HG03095 (cell line): ENCODE measurements at regions not wholly inside any gene's neighbourhood (a gene's known extent, or its start where the extent isn't known, plus 50 kb on each side); places are given as distances from the start of the nearest gene placed in this dataset.

Experiments
- ATAC-seq: cut with Tn5 transposase; IDR thresholded peaks from one replicate; pipeline ENCODE4 v1.9.1; 2021; ENCODE audit warnings: moderate library complexity; ENCODE audit not compliant: unreplicated experiment

GRCh38 chrX:9189286-9189685, 155.4 kb upstream of the FAM9B start:
- ATAC-seq: no peak

GRCh38 chrX:9191392-9191791, 157.5 kb upstream of the FAM9B start:
- ATAC-seq: no peak

GRCh38 chrX:9195199-9195880, 161.4 kb upstream of the FAM9B start:
- ATAC-seq: no peak

GRCh38 chrX:9196961-9197640, 163.2 kb upstream of the FAM9B start:
- no peak for ATAC-seq

DNA sequence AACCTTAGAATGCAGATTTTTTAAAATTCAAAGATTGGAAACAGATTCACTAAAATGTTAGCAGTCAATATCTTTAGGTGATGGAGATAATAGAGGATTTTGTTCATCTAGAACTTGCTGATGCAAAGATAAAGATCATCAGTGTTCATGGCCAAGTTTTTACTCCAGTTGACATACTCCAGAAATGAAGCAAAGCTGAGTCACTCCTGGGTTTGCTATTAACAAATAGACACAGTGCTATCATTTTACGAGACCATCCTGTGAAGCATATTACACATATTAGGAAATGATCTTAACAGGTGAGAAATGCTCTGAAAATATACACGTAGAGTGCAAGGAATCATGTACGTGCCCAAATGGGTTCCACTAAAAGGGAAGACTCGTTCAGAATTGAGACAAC, 170.6 kb upstream of the FAM9B start:
- ATAC-seq: no peak

DNA sequence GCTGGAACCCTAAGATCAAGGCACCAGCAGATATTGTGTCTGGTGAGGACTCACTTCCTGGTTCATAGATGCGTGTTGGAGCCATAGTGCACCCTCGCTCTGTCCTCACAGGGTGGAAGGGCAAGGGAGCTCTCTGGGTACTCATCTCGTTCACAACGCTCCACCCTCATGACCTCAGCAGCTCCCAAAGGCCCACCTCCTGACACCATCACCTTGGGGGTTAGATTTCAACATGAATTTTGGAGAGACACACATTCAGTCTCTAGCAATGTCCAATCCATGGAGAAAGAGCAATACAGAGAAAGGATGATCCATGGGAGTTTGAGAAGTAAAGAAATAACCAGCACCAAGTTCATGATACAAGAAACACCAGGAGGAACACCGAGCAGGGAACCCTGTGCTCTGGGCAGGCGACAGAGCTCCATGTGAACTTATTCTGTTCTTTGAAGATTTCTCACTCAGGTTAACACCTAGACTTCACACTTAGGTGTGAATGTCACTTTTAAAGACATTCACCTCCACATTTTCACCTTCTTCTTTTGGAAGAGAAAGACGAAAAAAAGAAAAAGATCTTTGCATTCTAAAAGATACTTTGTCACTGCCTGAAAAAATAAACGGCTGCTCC, 171.8 kb upstream of the FAM9B start:
- no peak for ATAC-seq

- no peak for ATAC-seq
Measured at GRCh38 chrX:9207142-9207541, 173.2 kb upstream of the FAM9B start.

DNA sequence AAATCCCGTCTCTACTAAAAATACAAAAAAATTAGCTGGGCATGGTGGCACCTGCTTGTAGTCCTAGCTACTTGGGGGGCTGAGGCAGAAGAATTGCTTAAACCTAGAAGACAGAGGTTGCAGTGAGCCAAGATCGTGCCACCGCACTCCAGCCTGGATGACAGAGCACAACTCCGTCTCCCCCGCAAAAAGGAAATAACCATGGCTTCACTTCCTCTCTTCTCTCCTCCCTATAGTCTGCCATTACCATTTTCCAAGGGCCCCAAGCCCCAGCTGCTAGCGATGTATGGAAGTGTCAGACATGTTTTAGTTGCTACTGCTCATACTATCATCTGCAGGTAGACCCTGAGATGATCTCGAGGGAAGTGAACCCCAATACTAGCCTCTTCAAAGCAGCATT, 177.3 kb upstream of the FAM9B start:
- ATAC-seq: no peak

DNA sequence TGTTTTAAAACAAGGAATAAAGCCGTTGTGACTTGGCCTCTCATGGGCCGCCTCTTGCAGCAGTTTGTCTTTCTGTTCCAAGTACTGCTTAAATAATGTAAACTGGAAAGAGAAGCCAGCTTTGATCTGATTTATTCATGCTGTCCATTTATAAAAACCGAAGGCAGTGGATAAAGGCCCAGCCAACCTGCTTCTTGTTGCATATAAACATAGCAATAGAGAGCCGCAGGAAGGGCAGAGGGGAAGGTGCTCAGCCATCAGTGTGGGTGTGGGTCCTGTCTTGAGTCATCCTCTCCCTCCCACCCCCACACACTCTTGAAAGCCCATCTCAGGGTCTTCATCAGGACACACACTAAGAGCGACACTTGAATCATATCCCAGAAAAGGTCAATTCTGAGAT, 187.9 kb upstream of the FAM9B start:
- ATAC-seq: no peak

GRCh38 chrX:9222299-9222698, 188.4 kb upstream of the FAM9B start:
- ATAC-seq: no peak

- ATAC-seq: no peak
Measured at GRCh38 chrX:9227276-9227675, 193.3 kb upstream of the FAM9B start.

DNA sequence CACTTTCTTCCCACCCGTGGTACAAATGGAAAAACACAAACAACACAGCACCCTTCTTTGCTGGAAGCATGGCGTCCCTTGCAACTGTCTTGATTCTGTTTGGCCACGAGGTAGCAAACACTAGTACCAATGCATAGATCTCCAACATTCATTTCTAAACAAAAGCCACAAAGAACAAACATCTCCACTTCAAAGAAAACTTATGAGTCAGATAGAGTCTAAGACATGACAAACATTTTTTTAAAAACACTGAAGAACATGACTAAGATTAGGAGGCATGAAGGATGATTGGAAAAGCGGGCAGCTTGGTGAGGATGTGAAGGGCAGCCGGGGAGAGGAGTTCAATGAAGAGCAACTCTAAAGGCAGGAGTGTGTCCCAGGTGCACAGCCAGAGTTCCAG, 197.6 kb upstream of the FAM9B start:
- ATAC-seq: no peak

GRCh38 chrX:9233141-9233540, 199.2 kb upstream of the FAM9B start:
- no peak for ATAC-seq

DNA sequence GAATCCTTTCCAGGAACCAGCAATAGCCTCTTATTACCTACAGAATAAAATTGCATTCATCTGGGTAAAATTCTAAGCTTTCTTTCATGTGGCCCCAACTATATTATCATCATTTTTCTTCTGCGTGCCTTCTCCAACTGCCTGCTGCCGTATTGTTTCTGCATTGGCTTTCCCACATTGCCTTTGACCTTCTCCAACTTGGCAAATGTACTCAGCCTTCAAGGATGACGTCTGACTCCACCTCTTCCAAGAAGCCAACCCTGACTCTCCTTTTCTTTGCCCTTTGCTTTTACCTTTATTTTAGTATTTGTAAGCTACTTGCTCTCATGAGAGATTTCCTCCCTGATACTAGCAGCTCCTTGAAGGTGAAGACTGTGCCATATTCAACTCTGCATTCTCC, 200.4 kb upstream of the FAM9B start:
- no peak for ATAC-seq

DNA sequence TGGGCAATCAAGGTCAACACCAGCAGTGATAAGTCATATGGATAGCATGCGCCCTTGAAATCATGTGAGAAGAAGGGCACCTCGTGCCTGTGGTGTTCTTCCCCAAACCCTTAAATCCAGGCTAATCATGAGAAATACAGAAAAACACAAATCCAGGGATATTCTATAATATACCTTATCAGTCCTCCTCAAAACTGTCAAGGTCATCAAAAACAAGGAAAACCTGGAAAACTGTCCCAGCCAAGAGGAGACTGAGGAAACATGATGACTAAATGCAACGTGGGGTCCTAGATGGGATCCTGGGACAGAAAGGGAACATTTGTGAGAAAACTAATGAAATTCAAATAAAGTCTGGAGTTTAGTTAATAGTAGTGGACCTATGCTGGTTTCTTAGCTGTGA, 201.8 kb upstream of the FAM9B start:
- no peak for ATAC-seq

DNA sequence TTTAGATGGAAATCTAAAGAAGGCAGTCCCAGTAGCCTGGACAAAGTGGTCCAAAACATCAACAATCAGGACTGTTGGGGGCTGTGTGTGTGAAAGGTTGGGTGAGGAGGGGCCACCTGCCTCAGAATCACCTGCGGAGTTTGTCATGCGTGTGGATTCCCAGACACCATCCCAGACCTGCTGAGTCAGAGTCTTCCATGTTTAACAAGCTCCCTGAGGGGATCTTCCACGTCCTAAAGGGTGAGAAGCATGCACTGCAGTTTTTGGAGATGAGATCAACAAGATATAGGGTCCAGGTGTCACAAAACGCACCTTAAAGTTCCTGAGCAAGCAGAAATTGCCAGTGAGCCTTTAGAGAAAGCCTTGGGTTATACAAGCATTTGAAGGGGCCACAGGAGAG, 207.0 kb upstream of the FAM9B start:
- ATAC-seq: no peak

DNA sequence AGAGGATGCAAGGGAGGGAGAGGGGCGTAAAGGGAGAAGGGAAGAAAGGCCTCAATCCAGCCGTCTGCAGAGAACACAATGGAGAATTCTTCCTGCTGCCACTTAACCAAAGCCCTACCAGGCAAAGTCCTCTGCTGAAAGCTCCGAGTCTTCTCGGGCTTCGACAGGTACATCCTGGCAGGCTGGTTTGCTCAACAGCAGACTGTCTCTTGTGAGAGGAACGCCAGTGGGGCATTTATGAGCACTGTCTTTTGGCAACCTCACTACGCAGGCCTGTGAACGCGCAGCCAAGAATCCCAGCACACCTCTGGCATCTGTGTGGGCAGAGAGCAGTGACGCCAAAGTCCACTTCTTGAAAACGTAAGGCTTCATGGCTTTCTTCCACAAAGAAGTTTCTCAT, 207.5 kb upstream of the FAM9B start:
- no peak for ATAC-seq

DNA sequence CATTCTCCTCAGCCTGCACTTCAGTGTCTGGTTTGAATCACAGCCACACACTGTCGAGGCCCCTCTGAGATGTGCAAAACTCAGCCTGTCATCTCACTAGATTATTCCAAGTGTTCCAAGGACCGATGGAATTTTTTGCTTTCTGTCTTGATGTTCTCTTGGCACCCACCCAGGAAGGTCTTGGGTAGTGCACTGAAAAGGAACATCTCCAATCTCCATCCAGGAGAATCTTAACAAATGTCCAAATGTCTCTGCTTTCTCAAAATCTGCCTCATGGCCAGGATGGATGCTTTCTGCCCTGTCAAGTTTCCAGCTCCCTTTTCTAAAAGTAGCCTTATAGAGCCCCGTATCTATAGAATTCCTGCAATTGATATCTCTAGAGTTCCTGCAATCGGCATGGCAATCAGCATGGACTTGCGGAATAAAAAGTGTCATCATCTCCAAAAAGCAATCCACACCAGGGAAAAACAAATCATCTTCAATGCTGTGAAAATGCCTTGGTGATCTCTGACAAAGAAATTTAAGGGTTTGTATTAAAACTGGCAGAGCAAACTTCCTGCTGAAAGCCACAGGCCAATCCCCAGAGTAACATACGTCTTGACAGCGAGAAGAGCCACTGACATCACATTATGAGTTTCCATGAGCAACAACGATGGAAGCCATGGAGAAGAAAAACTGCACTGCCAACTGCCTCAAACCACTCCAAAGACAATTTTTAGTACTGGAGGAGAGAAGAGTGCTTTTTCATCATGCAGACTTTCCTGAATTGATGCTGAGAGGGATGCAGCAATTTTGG, 215.3 kb upstream of the FAM9B start:
- no peak for ATAC-seq

- no peak for ATAC-seq
Measured at GRCh38 chrX:9252182-9252581, 212.7 kb upstream of the TBL1X start.

DNA sequence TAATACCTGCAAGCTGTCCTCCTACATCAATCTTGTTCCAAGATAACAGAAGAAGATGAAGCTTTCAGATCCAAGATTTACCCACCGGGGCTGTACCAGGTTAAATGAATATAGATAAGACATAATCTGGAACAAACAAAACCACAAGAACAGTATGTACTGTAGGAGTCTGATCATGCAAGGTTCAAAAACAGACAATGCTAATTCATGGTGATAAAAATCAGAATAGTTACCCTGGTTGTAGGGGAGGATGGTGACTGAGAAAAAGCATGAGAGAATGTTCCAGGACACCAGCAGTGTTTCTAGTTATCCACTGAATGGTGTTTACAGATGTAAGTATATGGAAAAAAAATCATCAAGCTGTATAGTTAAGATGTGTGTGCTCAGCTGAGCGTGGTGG, 211.6 kb upstream of the TBL1X start:
- no peak for ATAC-seq

- ATAC-seq: no peak
Measured at GRCh38 chrX:9257718-9258420, 207.0 kb upstream of the TBL1X start.
